Fibroblast of skin of left quadriceps (primary cell): ENCODE measurements at regions not wholly inside any gene's neighbourhood (a gene's known extent, or its start where the extent isn't known, plus 50 kb on each side); places are given as distances from the start of the nearest gene placed in this dataset.
A peak's percentile ranks its signal among the peaks of the same experiment; 100 is the strongest.

Source experiments
- DNase-seq, 2 experiments: peaks; one replicate each; pipeline ENCODE4 v3.0.0-alpha.2; 2013; ENCODE audit warnings: low read depth in 2 of 2

GRCh38 chrY:12087325-12087724, 613.7 kb upstream of the USP9Y start:
- DNase-seq, result peak; percentile 13
